ENCODE measurements at regions not wholly inside any gene's neighbourhood (a gene's known extent, or its start where the extent isn't known, plus 50 kb on each side); places are given as distances from the start of the nearest gene placed in this dataset.

GRCh38 chr13:73962284-73962683, 171.9 kb downstream of the KLF12 start:
- Histone ChIP-seq H3K4me3 (ENCODE audit: low read depth, low read length) (no peak overlapping the region), H3K27me3 (ENCODE audit: control insufficient read depth, insufficient read depth, low read length) (no peaks in the 10 kb centered on the region), H3K36me3 (ENCODE audit: control insufficient read depth, insufficient read depth, low read length) (no peaks in the 10 kb centered on the region)
- TF ChIP-seq, protein P1, sequence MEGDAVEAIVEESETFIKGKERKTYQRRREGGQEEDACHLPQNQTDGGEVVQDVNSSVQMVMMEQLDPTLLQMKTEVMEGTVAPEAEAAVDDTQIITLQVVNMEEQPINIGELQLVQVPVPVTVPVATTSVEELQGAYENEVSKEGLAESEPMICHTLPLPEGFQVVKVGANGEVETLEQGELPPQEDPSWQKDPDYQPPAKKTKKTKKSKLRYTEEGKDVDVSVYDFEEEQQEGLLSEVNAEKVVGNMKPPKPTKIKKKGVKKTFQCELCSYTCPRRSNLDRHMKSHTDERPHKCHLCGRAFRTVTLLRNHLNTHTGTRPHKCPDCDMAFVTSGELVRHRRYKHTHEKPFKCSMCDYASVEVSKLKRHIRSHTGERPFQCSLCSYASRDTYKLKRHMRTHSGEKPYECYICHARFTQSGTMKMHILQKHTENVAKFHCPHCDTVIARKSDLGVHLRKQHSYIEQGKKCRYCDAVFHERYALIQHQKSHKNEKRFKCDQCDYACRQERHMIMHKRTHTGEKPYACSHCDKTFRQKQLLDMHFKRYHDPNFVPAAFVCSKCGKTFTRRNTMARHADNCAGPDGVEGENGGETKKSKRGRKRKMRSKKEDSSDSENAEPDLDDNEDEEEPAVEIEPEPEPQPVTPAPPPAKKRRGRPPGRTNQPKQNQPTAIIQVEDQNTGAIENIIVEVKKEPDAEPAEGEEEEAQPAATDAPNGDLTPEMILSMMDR (IDR thresholded peaks at IDR 0.05; ENCODE audit: insufficient read depth, low read length, poor library complexity, severe bottlenecking) = no peak
- no peak for DNase-seq (ENCODE audit: low read depth)

DNA sequence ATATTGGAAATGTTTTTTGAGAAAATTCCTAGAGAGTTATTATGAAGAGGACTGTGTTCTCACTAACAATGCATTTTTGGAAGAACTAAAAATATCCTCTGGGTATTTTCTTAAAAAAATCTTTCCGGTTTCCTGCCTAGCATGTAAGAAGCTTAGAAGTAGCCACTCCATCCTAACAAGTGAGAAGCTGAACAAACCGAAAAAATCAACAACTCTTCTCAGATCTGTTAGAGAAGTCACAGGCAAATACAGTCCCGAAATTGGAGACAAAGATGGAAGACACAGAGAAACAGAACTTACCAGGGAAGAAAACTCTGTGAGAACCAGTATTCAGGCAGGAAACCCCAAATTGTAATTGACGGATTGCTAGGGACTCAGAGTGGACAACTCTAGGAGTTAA, 173.0 kb downstream of the KLF12 start:
- DNase-seq (ENCODE audit: low read depth) = no peak
- no peak overlapping the region for H3K4me3 ChIP-seq (ENCODE audit: low read depth, low read length)
- no peaks in the 10 kb centered on the region for H3K36me3 ChIP-seq (ENCODE audit: control insufficient read depth, insufficient read depth, low read length)
- TF ChIP-seq, protein P1 (IDR thresholded peaks at IDR 0.05; ENCODE audit: insufficient read depth, low read length, poor library complexity, severe bottlenecking) = no peak
- H3K27me3 ChIP-seq (ENCODE audit: control insufficient read depth, insufficient read depth, low read length) = no peaks in the 10 kb centered on the region

GRCh38 chr13:73960474-73960873, 173.7 kb downstream of the KLF12 start:
- no peak for DNase-seq (ENCODE audit: low read depth)
- Histone ChIP-seq H3K4me3 (ENCODE audit: low read depth, low read length) (no peak overlapping the region), H3K36me3 (ENCODE audit: control insufficient read depth, insufficient read depth, low read length) (no peaks in the 10 kb centered on the region), H3K27me3 (ENCODE audit: control insufficient read depth, insufficient read depth, low read length) (no peaks in the 10 kb centered on the region)
- TF ChIP-seq, protein P1 (IDR thresholded peaks at IDR 0.05; ENCODE audit: insufficient read depth, low read length, poor library complexity, severe bottlenecking) = no peak

DNA sequence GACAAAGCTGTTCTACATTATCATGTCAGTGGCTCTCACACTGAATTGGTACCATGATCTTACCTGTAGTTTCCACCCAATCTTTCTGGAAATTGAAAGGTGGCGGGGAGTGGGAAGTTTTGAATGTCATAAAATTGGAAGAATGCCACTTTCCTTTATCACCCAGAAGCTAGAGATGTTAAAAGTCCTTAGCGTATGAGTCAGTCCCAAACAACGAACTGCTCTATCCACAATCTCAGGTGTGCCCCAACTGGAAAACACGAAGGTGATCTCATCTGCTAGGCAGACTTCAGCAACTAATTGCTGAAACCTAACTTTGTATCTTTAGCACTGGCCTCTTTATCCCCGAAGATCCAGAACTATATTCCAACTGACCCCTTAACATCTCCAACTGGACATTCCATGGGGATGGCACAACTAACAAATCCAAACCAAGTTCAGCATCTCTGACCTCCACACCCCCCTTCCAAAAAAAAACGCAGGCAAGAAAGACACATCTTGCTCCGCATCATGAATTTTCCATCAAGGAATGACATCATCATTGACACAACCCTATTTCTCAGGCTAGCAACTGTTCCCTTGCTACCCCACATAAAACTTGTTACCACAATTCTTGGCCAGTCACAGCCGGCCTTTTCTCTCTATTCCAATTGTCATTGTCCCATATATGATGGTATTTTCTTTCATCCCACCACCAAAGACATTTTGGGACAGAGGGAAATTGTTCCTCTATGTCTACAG, 175.4 kb downstream of the KLF12 start:
- Histone ChIP-seq H3K27me3 (ENCODE audit: control insufficient read depth, insufficient read depth, low read length) (no peaks in the 10 kb centered on the region), H3K36me3 (ENCODE audit: control insufficient read depth, insufficient read depth, low read length) (no peaks in the 10 kb centered on the region), H3K4me3 (ENCODE audit: low read depth, low read length) (no peak overlapping the region)
- TF ChIP-seq, protein P1 (IDR thresholded peaks at IDR 0.05; ENCODE audit: insufficient read depth, low read length, poor library complexity, severe bottlenecking) = no peak
- DNase-seq (ENCODE audit: low read depth) = no peak

GRCh38 chr13:73957889-73958288, 176.3 kb downstream of the KLF12 start:
- TF ChIP-seq, protein P1 (IDR thresholded peaks at IDR 0.05; ENCODE audit: insufficient read depth, low read length, poor library complexity, severe bottlenecking) = no peak
- Histone ChIP-seq H3K27me3 (ENCODE audit: control insufficient read depth, insufficient read depth, low read length) (no peaks in the 10 kb centered on the region), H3K36me3 (ENCODE audit: control insufficient read depth, insufficient read depth, low read length) (no peaks in the 10 kb centered on the region), H3K4me3 (ENCODE audit: low read depth, low read length) (no peak overlapping the region)
- DNase-seq (ENCODE audit: low read depth) = no peak

Data from kidney epithelial cell (primary cell).